Activated T-cell treated with anti-CD3 and anti-CD28 coated beads, Interleukin-2, amount 50 U/mL, for 24 hours (primary cell): ENCODE measurements at regions not wholly inside any gene's neighbourhood (a gene's known extent, or its start where the extent isn't known, plus 50 kb on each side); places are given as distances from the start of the nearest gene placed in this dataset.
A peak's percentile ranks its signal among the peaks of the same experiment; 100 is the strongest.
"Not testable (repeated sequence)": the region's sequence is repeated elsewhere in the genome, so short reads cannot be mapped to it uniquely, and the experiment has no call there.

Source experiments
- DNase-seq: peaks from one replicate; pipeline ENCODE4 v3.0.0-alpha.2; 2020
- H3K27ac Mint-ChIP-seq: 2 replicates; pipeline ENCODE4 v1.8.0; 2020; ENCODE audit warnings: mild to moderate bottlenecking, mixed read lengths
- H3K27me3 Mint-ChIP-seq: 2 replicates; pipeline ENCODE4 v1.8.0; 2020; ENCODE audit warnings: mixed read lengths
- H3K36me3 Mint-ChIP-seq: 2 replicates; pipeline ENCODE4 v1.8.0; 2020; ENCODE audit warnings: low read depth, mixed read lengths
- H3K4me1 Mint-ChIP-seq: 2 replicates; pipeline ENCODE4 v1.8.0; 2020; ENCODE audit warnings: low read depth, mixed read lengths
- H3K4me3 Mint-ChIP-seq: 2 replicates; pipeline ENCODE4 v1.8.0; 2020; ENCODE audit warnings: mild to moderate bottlenecking, moderate library complexity, mixed read lengths
- H3K9me3 Mint-ChIP-seq: 2 replicates; pipeline ENCODE4 v1.8.0; 2020; ENCODE audit warnings: mixed read lengths

DNA sequence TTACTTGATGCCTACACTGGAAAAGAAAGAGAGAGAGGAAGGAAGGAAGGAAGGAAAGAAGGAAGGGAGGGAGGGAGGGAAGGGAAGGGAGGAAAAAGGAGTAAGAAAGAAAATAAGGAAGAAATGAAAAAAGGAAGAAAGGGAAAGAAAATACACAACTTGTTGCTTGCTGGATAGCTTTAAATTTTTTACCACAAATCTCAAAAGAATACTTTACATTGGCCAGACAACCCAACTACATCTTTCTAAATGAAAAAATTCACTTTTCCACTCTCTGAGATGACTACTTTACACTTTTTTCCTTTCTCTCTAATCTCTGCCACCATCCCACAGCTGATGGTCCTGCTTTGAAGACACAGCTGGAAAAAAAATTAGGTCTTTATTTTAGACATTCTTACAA lies 228.9 kb upstream of the FAM78B start:
- DNase-seq = no peak
- H3K36me3 Mint-ChIP-seq = no peaks in the 10 kb centered on the region
- H3K4me3 Mint-ChIP-seq = no peak overlapping the region
- no peak overlapping the region for H3K27ac Mint-ChIP-seq
- H3K4me1 Mint-ChIP-seq = no peaks in the 10 kb centered on the region
- H3K27me3 Mint-ChIP-seq = peaks cover 5% of the 10 kb centered on the region
- no peaks in the 10 kb centered on the region for H3K9me3 Mint-ChIP-seq

DNA sequence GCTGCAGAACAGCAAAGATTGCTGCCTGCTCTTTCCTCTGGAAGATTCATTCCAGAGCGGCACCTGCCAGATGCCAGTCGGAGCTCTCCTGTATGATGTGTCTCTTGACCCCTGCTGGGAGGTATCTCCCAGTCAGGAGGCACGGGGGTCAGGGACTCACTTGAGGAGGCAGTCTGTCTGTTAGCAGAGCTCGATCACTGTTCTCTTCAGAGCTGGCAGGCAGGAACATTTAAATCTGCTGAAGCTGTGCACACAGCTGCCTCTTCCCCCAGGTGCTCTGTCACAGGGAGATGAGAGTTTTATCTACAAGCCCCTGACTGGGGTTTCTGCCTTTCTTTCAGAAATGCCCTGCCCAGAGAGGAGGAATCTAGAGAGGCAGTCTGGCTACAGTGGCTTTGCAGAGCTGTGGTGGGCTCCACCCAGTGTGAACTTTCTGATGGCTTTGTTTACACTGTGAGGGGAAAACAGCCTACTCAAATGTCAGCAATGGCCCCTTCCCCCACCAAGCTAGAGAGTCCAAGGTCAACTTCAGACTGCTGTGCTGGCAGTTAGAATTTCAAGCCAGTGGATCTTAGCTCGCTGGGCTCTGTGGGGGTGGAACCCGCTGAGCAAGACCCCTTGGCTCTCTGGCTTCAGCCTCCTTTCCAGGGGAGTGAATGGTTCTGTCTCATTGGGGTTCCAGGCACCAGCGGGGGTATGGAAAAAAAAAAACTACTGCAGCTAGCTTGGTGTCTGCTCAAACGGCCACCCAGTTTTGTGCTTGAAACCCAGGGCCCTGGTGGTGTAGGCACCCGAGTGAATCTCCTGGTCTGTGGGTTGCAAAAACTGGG lies 242.7 kb upstream of the FAM78B start:
- H3K4me3 Mint-ChIP-seq, DNase-seq, H3K4me1 Mint-ChIP-seq, H3K36me3 Mint-ChIP-seq, H3K27ac Mint-ChIP-seq, H3K27me3 Mint-ChIP-seq: not testable (repeated sequence)
- peaks cover 13% of the 10 kb centered on the region for H3K9me3 Mint-ChIP-seq

DNA sequence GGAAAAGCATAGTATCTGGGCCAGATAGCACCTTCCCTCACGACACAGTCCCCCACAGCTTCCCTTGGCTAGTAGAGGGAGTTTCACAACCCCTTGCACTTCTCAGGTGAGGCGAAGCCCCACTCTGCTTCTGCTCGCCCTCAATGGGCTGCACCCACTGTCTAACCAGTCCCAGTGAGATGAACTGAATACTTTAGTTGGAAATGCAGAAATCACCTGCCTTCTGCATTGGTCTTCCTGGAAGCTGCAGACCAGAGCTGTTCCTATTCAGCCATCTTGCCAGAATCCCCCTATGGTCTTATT lies 243.2 kb upstream of the FAM78B start:
- H3K9me3 Mint-ChIP-seq = peaks cover 13% of the 10 kb centered on the region
- H3K27me3 Mint-ChIP-seq = peaks cover 11% of the 10 kb centered on the region
- no peak for DNase-seq
- no peak overlapping the region for H3K4me3 Mint-ChIP-seq
- H3K4me1 Mint-ChIP-seq = no peaks in the 10 kb centered on the region
- H3K27ac Mint-ChIP-seq = no peak overlapping the region
- no peaks in the 10 kb centered on the region for H3K36me3 Mint-ChIP-seq

DNA sequence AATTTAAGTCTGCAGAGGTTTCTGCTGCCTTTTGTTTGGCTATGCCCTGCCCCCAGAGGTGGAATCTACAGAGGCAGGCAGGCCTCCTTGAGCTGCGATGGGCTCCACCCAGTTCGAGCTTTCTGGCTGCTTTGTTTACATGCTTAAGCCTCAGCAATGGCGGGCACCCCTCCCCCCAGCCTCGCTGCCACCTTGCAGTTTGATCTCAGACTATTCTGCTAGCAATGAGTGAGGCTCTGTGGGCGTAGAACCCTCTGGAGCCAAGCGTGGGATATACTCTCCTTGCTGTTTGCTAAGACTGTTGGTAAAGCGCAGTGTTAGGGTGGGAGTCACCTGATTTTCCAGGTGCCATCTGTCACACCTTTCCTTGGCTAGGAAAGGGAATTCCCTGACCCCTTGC lies 250.0 kb upstream of the FAM78B start:
- not testable (repeated sequence) for H3K4me3 Mint-ChIP-seq, DNase-seq, H3K9me3 Mint-ChIP-seq, H3K27ac Mint-ChIP-seq, H3K4me1 Mint-ChIP-seq, H3K36me3 Mint-ChIP-seq
- peaks cover 44% of the 10 kb centered on the region for H3K27me3 Mint-ChIP-seq

DNA sequence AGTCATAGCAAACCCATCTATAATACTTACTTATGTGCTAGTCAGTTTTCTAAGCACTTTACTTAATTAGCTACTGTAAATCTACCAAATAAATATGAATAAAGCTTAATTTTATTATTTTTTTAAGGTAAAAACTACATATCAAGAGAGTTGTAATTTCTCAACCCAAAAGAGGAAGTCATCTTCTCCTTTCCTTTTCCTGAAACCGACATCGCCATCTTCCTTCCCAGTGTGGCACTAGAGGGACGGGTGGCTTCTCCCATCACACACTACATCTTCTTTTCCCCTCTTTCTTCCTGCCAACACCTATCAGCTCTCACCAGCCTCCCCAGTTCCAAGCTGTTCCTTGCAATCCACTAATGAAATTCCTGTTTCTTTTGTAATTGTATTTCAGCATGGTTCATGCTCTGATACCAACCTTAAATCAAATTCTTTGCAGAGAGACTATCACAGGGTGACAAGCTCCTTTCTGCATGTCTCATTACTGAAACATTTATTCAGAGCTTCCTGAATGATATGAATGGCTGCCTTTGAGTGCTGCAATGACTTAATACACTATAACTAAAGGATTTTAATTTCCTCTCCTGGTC lies 251.6 kb upstream of the FAM78B start:
- Mint-ChIP-seq H3K9me3 (no peaks in the 10 kb centered on the region), H3K27me3 (peaks cover 44% of the 10 kb centered on the region), H3K4me3 (no peak overlapping the region), H3K4me1 (no peaks in the 10 kb centered on the region), H3K27ac (no peak overlapping the region), H3K36me3 (no peaks in the 10 kb centered on the region)
- no peak for DNase-seq

DNA sequence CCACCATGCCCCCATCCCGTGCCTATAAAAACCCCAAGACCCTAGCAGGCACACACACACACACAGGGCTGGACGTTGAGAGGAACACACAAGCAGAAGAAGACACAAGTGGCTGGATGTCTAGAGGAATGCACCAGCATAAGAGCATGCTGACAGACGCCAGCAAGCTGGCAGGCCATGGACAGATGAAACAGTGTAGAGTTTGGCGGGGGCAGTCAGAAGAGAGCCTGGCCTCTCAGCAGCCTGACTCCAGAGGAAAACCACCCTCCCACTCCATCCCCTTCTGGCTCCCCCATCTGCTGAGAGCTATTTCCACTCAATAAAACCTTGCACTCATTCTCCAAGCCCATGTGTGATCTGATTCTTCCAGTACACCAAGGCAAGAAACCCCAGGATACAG lies 255.8 kb upstream of the FAM78B start:
- not testable (repeated sequence) for H3K4me1 Mint-ChIP-seq, DNase-seq, H3K4me3 Mint-ChIP-seq, H3K27ac Mint-ChIP-seq, H3K9me3 Mint-ChIP-seq, H3K36me3 Mint-ChIP-seq
- H3K27me3 Mint-ChIP-seq = peaks cover 28% of the 10 kb centered on the region

DNA sequence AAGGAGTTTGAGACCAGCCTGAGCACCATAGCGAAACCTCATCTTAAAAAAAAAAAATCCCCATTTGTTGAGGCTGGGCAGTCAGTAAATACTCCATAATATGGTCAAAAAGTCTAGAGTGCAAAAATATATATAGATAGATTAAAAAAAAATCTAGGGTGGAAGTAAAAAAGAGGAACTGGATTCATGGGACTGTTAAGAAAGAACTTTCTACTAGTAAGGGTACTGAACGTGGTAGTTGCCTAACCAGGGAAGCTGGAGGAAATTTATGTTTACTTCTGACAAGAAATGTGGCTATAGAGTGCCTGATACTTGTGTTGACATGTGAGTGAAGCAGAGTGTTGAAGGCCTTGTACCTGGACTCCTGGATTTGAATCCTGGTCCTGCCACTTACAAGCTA lies 265.9 kb upstream of the FAM78B start:
- Mint-ChIP-seq H3K9me3 (peaks cover 2% of the 10 kb centered on the region), H3K27ac (no peak overlapping the region), H3K27me3 (peaks cover 7% of the 10 kb centered on the region), H3K36me3 (no peaks in the 10 kb centered on the region), H3K4me3 (no peak overlapping the region), H3K4me1 (no peaks in the 10 kb centered on the region)
- no peak for DNase-seq

DNA sequence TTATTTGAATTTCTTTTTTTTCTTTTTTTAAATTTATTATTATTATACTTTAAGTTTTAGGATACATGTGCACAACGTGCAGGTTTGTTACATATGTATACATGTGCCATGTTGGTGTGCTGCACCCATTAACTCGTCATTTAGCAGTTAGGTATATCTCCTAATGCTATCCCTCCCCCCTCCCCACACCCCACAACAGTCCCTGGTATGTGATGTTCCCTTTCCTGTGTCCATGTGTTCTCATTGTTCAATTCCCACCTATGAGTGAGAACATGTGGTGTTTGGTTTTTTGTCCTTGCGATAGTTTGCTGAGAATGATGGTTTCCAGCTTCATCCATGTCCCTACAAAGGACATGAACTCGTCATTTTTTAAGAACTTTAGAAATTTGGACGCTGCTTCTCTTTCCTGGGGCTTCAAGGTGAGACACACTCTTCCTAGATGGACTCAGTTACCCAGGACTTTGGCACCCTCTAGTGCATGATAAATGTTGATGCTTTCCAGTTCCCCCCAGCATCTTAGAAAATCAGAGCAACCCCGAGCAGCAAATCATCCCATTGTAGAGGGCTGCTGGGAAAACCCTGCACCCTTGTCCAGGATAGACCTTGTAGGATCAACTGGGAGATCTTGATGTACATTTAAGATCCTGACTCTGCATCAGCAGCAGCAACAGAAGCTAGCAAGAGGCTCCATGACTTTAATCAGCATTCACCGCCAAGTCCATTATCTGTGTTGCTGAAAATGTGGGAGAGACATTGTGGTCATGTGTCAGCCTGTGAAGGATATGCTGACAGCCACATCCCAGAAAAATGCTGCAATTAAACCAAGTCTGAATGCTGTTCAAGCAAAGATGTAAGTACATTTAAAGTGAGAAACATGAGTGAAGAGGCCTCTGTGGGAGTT lies 266.9 kb upstream of the FAM78B start:
- not testable (repeated sequence) for H3K27ac Mint-ChIP-seq, DNase-seq, H3K9me3 Mint-ChIP-seq, H3K27me3 Mint-ChIP-seq, H3K36me3 Mint-ChIP-seq, H3K4me3 Mint-ChIP-seq, H3K4me1 Mint-ChIP-seq

DNA sequence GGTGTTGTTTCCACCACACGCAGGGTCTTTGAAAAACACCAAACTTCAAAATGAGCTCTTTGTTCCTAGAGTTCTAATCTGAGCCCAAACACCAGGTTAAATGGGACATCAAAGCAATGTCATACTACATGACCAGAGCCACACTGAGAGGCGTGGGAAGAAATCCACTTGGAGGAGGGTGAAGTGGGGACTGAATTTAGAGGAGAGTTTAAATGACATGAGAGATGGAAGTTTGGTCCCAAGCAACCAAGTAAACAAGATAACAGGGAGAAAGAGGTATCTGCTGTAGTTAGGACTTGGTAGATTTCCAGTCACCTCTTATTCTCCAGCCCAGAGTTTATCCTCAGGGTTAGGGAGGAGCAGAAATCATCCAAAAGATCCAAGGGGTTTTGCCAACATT lies 290.9 kb upstream of the FAM78B start:
- no peak for DNase-seq
- H3K27me3 Mint-ChIP-seq = peaks cover 2% of the 10 kb centered on the region

DNA sequence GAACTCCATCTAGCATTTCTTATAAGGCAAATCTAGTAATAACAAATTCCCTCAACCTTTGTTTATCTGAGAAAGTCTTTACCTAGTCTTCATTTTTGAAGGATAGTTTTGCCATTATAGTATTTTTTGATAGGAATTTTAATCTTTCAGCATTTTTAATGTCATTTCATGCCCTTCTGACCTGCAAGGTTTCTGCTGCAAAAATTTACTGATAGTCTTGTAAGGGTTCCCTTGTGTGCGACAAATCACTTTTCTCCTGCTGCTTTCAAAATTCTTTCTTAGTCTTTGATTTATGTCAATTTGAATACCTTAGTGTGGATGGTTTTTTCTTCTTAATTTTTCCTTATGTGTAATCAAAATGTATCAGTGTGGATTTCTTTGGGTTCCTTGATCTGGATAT lies 297.5 kb upstream of the FAM78B start:
- H3K4me3 Mint-ChIP-seq = no peak overlapping the region
- H3K27ac Mint-ChIP-seq = no peak overlapping the region
- no peaks in the 10 kb centered on the region for H3K4me1 Mint-ChIP-seq
- no peak for DNase-seq
- peaks cover 12% of the 10 kb centered on the region for H3K9me3 Mint-ChIP-seq
- H3K36me3 Mint-ChIP-seq = no peaks in the 10 kb centered on the region
- H3K27me3 Mint-ChIP-seq = peaks cover 14% of the 10 kb centered on the region

More for the DNA sequence above, 290.9 kb upstream of the FAM78B start:
- no peak overlapping the region for H3K4me3 Mint-ChIP-seq
- H3K9me3 Mint-ChIP-seq = no peaks in the 10 kb centered on the region
- H3K36me3 Mint-ChIP-seq = no peaks in the 10 kb centered on the region
- H3K27ac Mint-ChIP-seq = no peak overlapping the region
- H3K4me1 Mint-ChIP-seq = no peaks in the 10 kb centered on the region

DNA sequence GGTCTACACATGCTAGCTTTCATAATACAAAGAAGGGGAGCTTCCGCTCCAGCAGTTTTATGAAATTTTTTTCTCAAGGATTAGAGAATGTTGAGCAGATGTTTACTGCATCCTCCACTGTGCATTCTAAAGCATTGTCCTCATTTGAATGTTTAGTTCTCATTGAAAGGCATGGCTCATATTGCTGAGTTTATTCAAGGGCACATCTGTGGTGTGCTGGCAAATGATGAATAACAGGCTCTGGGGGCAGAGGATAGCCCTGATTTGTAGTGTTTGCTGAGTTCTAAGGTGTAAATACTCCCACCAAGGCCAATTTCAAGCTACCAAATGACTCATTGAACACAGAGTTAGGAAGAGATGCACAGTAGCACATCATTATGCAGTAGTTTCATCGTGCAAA lies 303.2 kb upstream of the FAM78B start:
- H3K4me3 Mint-ChIP-seq = no peak overlapping the region
- peaks cover 4% of the 10 kb centered on the region for H3K9me3 Mint-ChIP-seq
- H3K27me3 Mint-ChIP-seq = peaks cover 46% of the 10 kb centered on the region
- no peak for DNase-seq
- no peaks in the 10 kb centered on the region for H3K36me3 Mint-ChIP-seq
- no peak overlapping the region for H3K27ac Mint-ChIP-seq
- no peaks in the 10 kb centered on the region for H3K4me1 Mint-ChIP-seq

DNA sequence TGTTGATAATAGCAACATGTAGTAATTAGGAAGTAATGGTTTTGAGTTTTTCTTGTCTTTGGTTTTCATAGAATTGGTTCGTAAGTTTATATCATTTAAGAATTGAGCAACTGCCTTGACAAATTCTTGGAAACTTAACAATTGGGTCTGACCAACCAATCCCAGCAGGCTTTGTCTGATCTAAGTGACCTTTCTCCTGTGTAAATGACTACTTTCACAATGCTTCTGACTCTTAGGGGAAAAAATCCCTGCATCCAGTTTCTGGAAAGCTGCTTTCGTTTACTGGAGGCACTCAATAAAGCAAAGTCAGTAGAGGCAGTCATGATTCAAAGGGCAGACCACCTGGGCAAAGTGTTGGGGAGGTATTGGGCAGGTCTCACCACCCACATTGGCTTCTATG lies 303.6 kb upstream of the FAM78B start:
- Mint-ChIP-seq H3K27ac (no peak overlapping the region), H3K4me3 (no peak overlapping the region), H3K4me1 (no peaks in the 10 kb centered on the region), H3K36me3 (no peaks in the 10 kb centered on the region), H3K27me3 (peaks cover 46% of the 10 kb centered on the region), H3K9me3 (peaks cover under 1% of the 10 kb centered on the region)
- DNase-seq = no peak

DNA sequence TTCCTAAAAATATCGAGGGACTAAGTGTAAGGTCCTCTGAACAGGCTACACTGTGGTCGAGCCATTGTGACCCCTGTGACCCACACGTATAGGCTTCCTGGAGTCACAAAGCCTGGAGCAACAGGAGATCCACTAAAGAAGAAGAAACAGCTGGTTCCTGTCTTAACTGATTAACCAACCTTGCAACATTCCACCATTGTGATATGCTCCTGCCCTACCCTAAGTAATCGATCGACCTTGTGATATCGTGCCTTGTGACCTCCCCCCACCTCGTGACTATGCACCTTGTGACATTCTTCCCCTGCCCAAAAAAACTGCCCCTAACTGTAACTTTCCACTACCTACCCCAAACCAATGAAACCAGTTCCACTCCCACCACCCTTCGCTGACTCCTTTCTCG lies 304.6 kb upstream of the FAM78B start:
- H3K4me3 Mint-ChIP-seq = no peak overlapping the region

DNA sequence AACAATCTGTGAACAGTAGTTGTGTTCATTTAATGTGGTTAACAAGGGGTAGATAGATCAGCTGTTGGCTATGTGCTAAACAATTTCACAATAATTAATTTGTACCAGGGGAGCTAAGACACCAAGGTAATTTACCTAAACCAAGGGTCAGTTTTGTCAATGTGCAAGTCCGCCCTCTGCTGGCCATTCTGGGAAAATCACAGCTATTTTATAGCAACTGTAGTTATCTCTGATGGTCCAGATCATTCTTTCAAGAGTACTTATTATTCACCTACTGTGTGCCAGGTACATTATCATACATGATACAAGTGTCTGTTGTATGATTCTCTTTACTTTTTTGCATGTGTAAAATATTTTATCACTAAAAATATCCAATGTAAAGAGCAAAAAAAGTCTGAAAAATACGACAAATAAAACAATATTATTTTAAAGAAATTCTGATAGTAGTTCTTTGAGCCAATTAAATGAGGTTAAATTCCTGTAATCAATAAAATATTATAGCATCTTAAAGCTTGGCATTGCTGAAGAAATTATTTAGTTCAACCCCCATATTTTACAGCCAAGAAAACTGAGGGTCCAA lies 312.3 kb upstream of the FAM78B start:
- no peak overlapping the region for H3K4me3 Mint-ChIP-seq
- no peaks in the 10 kb centered on the region for H3K36me3 Mint-ChIP-seq
- H3K4me1 Mint-ChIP-seq = no peaks in the 10 kb centered on the region
- no peaks in the 10 kb centered on the region for H3K9me3 Mint-ChIP-seq
- no peaks in the 10 kb centered on the region for H3K27me3 Mint-ChIP-seq
- DNase-seq = peak; percentile 35
- H3K27ac Mint-ChIP-seq = no peak overlapping the region

More for the DNA sequence above, 304.6 kb upstream of the FAM78B start:
- Mint-ChIP-seq H3K36me3 (no peaks in the 10 kb centered on the region), H3K9me3 (no peaks in the 10 kb centered on the region), H3K4me1 (no peaks in the 10 kb centered on the region), H3K27me3 (peaks cover 46% of the 10 kb centered on the region), H3K27ac (no peak overlapping the region)
- DNase-seq = no peak

DNA sequence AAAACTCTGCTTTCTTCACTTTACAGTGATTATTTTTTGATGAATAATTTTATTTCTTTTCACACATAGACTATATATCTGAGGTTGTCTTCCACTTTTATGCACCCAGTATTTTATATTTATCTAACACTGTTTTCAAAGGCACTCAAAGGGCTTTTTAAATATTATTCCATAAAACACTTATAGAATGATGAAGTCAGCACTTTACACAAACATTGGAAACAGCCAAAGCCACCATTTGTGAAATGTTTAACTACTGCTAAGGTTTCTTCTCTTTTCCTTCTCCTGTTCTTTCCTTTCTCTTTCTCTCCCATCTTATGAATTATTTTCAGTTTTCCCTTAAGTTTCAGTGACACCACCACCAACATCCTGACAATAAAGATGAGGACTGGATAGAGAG lies 317.7 kb upstream of the FAM78B start:
- H3K27ac Mint-ChIP-seq = no peak overlapping the region
- H3K4me1 Mint-ChIP-seq = peaks cover 13% of the 10 kb centered on the region
- H3K4me3 Mint-ChIP-seq = no peak overlapping the region
- H3K36me3 Mint-ChIP-seq = no peaks in the 10 kb centered on the region
- no peak for DNase-seq
- H3K9me3 Mint-ChIP-seq = no peaks in the 10 kb centered on the region
- no peaks in the 10 kb centered on the region for H3K27me3 Mint-ChIP-seq
